Lung (tissue), 12 donors: ENCODE measurements at regions not wholly inside any gene's neighbourhood (a gene's known extent, or its start where the extent isn't known, plus 50 kb on each side); places are given as distances from the start of the nearest gene placed in this dataset. TPM values are rescaled to one million over a fixed set of nuclear protein-coding genes. Genes with fewer than 3 reads are reported as not detected.

Source experiments
- ATAC-seq: fragments of 200-7000 bp; cut with Tn5 transposase; one replicate; pipeline ENCODE4 v1.9.1; 2020; ENCODE audit warnings: moderate number of reproducible peaks; ENCODE audit not compliant: insufficient read depth, low FRiP score
- DNase-seq, 3 donors: peaks; one replicate each; pipeline ENCODE4 v3.0.0-alpha.2; 2013 to 2017
- H3K27ac ChIP-seq, 2 donors: one replicate each; pipeline ENCODE4 v1.5.1; 2013; ENCODE audit warnings: mild to moderate bottlenecking in 2 of 2, moderate library complexity in 2 of 2, control low read depth in 1 of 2, inconsistent platforms in 1 of 2, low read depth in 1 of 2, low read length in 1 of 2
- H3K27me3 ChIP-seq, 3 donors: one replicate each; pipeline ENCODE4 v1.5.1; 2013; ENCODE audit warnings: low read length in 2 of 3; ENCODE audit not compliant: control insufficient read depth in 3 of 3, insufficient read depth in 3 of 3
- H3K36me3 ChIP-seq, 4 donors: one replicate each; pipeline ENCODE4 v1.5.1; 2013; ENCODE audit warnings: low read length in 4 of 4, mild to moderate bottlenecking in 1 of 4, moderate library complexity in 1 of 4; ENCODE audit not compliant: control insufficient read depth in 4 of 4, insufficient read depth in 4 of 4
- H3K4me1 ChIP-seq, 5 donors: one replicate each; pipeline ENCODE4 v1.5.1; 2013; ENCODE audit warnings: low read length in 5 of 5, mild to moderate bottlenecking in 2 of 5, moderate library complexity in 1 of 5; ENCODE audit not compliant: control insufficient read depth in 5 of 5, insufficient read depth in 5 of 5
- H3K4me3 ChIP-seq: one replicate; pipeline ENCODE4 v1.5.1; 2013; ENCODE audit warnings: mild to moderate bottlenecking, control low read depth, moderate library complexity
- H3K9ac ChIP-seq, 2 donors: one replicate each; pipeline ENCODE4 v1.5.1; 2013; ENCODE audit warnings: low read length in 2 of 2, control low read depth in 1 of 2; ENCODE audit not compliant: insufficient read depth in 1 of 2
- H3K9me3 ChIP-seq, 4 donors: one replicate each; pipeline ENCODE4 v1.5.1; 2013; ENCODE audit warnings: low read length in 3 of 4, mild to moderate bottlenecking in 1 of 4, moderate library complexity in 1 of 4; ENCODE audit not compliant: control insufficient read depth in 4 of 4, insufficient read depth in 3 of 4
- WGBS, 2 donors: extraction: QIAGEN DNeasy Blood & Tissue Kit; methylation state at CpG; one replicate each; pipeline ENCODE4 v1.1.7; 2013; 5-methylcytosine and 5-hydroxymethylcytosine counted together
- small RNA-seq: library from RNA; depleted of rRNA; stranded (forward); fragments of <200 nt; gene quantifications from one replicate; pipeline ENCODE3, GENCODE V24; 2014; ENCODE audit warnings: low replicate concordance
- TF ChIP-seq, protein P1 (sequence below): IDR thresholded peaks from 2 replicates; pipeline ENCODE4 v1.5.1; 2012; ENCODE audit warnings: mild to moderate bottlenecking; ENCODE audit errors: control extremely low read depth, extremely low read depth
- donor health status: control.
- donor health status: control.
- donor health status: Bipolar disorder and iron deficiency.
- donor health status: healthy.
- donor health status: DM: yes; HTN: yes; CAD: no.

GRCh38 chr12:31781894-31782540 is 53.2 kb upstream of the AMN1 start:
- no peak for ATAC-seq
- Histone ChIP-seq H3K36me3 (no peaks in the 10 kb centered on the region), H3K9ac (no peak overlapping the region), H3K27me3 (no peaks in the 10 kb centered on the region), H3K9me3 (peaks cover 0 to 4% (median 0%) of the 10 kb centered on the region in 4 donors), H3K4me1 (no peaks in the 10 kb centered on the region), H3K27ac (no peak overlapping the region), H3K4me3 (no peak overlapping the region)
- WGBS, 2 donors: 89 to 93% methylated on average over 16 to 17 of the region's 17 CpGs
- TF ChIP-seq, protein P1, sequence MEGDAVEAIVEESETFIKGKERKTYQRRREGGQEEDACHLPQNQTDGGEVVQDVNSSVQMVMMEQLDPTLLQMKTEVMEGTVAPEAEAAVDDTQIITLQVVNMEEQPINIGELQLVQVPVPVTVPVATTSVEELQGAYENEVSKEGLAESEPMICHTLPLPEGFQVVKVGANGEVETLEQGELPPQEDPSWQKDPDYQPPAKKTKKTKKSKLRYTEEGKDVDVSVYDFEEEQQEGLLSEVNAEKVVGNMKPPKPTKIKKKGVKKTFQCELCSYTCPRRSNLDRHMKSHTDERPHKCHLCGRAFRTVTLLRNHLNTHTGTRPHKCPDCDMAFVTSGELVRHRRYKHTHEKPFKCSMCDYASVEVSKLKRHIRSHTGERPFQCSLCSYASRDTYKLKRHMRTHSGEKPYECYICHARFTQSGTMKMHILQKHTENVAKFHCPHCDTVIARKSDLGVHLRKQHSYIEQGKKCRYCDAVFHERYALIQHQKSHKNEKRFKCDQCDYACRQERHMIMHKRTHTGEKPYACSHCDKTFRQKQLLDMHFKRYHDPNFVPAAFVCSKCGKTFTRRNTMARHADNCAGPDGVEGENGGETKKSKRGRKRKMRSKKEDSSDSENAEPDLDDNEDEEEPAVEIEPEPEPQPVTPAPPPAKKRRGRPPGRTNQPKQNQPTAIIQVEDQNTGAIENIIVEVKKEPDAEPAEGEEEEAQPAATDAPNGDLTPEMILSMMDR: no peak
- no peak for DNase-seq

DNA sequence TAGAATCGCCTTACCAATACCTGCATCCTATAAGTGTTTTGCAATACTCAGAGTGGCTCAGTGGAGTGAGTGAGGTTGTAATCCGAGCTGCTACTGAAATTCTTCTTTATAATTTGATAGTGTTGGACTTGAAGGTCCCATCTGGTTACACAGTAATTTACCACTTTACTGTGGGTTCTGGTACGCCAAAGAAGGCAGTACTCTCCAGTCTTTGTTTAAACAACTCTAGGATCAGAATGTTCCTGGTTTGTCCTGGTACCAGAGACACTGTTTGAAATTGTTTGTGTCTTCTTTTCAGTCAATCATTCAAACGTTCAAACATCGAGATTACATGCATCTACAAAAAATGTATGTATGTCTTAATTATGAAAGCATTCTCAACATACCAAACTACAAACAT is 51.3 kb upstream of the AMN1 start:
- Histone ChIP-seq H3K36me3 (no peaks in the 10 kb centered on the region), H3K4me3 (no peak overlapping the region), H3K4me1 (no peaks in the 10 kb centered on the region), H3K27ac (no peak overlapping the region), H3K9me3 (peaks cover 0 to 4% (median 0%) of the 10 kb centered on the region in 4 donors), H3K9ac (no peak overlapping the region), H3K27me3 (no peaks in the 10 kb centered on the region)
- 75 to 95% methylated on average over 5 of the region's 5 CpGs for WGBS, 2 donors
- TF ChIP-seq, protein P1: no peak
- DNase-seq (no peak), ATAC-seq (no peak)

GRCh38 chr12:31778687-31779086 is 49.9 kb upstream of the AMN1 start:
- no peak overlapping the region for H3K27ac ChIP-seq

More at GRCh38 chr12:31778687-31779086, 49.9 kb upstream of the AMN1 start:
- Histone ChIP-seq H3K9me3 (no peaks in the 10 kb centered on the region), H3K36me3 (no peaks in the 10 kb centered on the region), H3K27me3 (no peaks in the 10 kb centered on the region), H3K4me1 (peaks cover 0 to 3% (median 0%) of the 10 kb centered on the region in 5 donors), H3K9ac (no peak overlapping the region), H3K4me3 (no peak overlapping the region)
- DNase-seq (no peak), ATAC-seq (no peak)
- TF ChIP-seq, protein P1: no peak
- 70 to 85% methylated on average over 5 of the region's 5 CpGs for WGBS, 2 donors

Small RNAs in the stretch of these regions (small RNA-seq; reads per million reads assigned to genes)
- gene RF00402: not detected
- not detected for gene RNU6-1069P
